Upper lobe of left lung (tissue), 4 donors: ENCODE measurements at regions not wholly inside any gene's neighbourhood (a gene's known extent, or its start where the extent isn't known, plus 50 kb on each side); places are given as distances from the start of the nearest gene placed in this dataset.

Experiments used
- EP300 ChIP-seq, 4 donors: sonication (generic); formaldehyde crosslinking; IDR thresholded peaks; one replicate each; pipeline ENCODE4 v1.5.1; 2017; ENCODE audit warnings: antibody characterized with exemption in 4 of 4, control low read depth in 2 of 4
- TF ChIP-seq, protein P1 (sequence below), 6 experiments: fragments of 450-650 bp in 4 of 6; fragments of 200-600 bp in 2 of 6; sonication (generic) in 2 of 6; IDR thresholded peaks; one replicate each; pipeline ENCODE4 v1.5.1; 2016 to 2019; ENCODE audit warnings: antibody characterized with exemption in 6 of 6

DNA sequence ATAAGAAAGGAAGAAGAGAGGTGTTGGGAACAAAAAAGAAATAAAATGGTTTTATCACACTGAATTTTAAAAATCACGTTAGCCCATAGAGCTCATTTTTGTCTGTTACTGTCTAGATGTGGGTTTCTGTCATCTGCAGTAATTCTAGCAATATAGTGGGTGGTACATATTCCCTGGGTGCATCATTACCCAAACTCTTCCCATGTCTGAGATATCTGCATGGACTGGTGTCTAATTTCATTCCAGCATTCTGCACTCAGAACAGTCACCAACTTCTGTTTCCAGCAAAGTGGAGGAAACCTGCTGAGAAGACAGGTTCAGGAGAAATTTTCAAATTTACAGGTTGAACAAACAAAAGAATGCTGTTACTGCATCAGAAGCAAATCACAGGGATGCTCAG, 263.8 kb downstream of the CDH11 start:
- TF ChIP-seq, protein P1, sequence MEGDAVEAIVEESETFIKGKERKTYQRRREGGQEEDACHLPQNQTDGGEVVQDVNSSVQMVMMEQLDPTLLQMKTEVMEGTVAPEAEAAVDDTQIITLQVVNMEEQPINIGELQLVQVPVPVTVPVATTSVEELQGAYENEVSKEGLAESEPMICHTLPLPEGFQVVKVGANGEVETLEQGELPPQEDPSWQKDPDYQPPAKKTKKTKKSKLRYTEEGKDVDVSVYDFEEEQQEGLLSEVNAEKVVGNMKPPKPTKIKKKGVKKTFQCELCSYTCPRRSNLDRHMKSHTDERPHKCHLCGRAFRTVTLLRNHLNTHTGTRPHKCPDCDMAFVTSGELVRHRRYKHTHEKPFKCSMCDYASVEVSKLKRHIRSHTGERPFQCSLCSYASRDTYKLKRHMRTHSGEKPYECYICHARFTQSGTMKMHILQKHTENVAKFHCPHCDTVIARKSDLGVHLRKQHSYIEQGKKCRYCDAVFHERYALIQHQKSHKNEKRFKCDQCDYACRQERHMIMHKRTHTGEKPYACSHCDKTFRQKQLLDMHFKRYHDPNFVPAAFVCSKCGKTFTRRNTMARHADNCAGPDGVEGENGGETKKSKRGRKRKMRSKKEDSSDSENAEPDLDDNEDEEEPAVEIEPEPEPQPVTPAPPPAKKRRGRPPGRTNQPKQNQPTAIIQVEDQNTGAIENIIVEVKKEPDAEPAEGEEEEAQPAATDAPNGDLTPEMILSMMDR (IDR thresholded peaks at IDR 0.05) = no peak
- TF ChIP-seq EP300 (IDR thresholded peaks at IDR 0.05) = no peak
